Gastrocnemius medialis (tissue), 4 donors: ENCODE measurements at regions not wholly inside any gene's neighbourhood (a gene's known extent, or its start where the extent isn't known, plus 50 kb on each side); places are given as distances from the start of the nearest gene placed in this dataset.
"Not testable (repeated sequence)": the region's sequence is repeated elsewhere in the genome, so short reads cannot be mapped to it uniquely, and the experiment has no call there.

Experiments
- ATAC-seq, 2 donors: fragments of 150-250 bp; one replicate each; pipeline ENCODE4 v1.9.1; 2016
- DNase-seq, 2 donors: peaks; one replicate each; pipeline ENCODE4 v3.0.0-alpha.2; 2019
- H3K27ac ChIP-seq, 4 donors: fragments of 200-600 bp; sonication (generic); 1 replicate in 1 of 4; 2 replicates in 3 of 4; pipeline ENCODE4 v1.5.1; 2016 to 2018; ENCODE audit warnings: mild to moderate bottlenecking in 2 of 4, moderate library complexity in 1 of 4
- H3K27me3 ChIP-seq, 3 donors: fragments of 200-600 bp; sonication (generic) in 2 of 3; 1 replicate in 1 of 3; 2 replicates in 2 of 3; pipeline versions ENCODE4 v1.5.1 to v1.6.0; 2016 to 2019; ENCODE audit warnings: mild to moderate bottlenecking in 1 of 3, moderate library complexity in 1 of 3
- H3K36me3 ChIP-seq, 2 donors: fragments of 200-600 bp; sonication (generic) in 1 of 2; one replicate each; pipeline ENCODE4 v1.5.1; 2017 to 2018
- H3K4me1 ChIP-seq, 2 donors: fragments of 200-600 bp; sonication (generic) in 1 of 2; one replicate each; pipeline ENCODE4 v1.5.1; 2016 to 2017; ENCODE audit warnings: mild to moderate bottlenecking in 2 of 2
- H3K4me3 ChIP-seq, 4 donors: fragments of 200-600 bp; sonication (generic) in 3 of 4; 1 replicate in 1 of 4; 2 replicates in 3 of 4; pipeline ENCODE4 v1.5.1; 2016 to 2019; ENCODE audit warnings: mild to moderate bottlenecking in 2 of 4
- H3K9me3 ChIP-seq, 3 donors: fragments of 200-600 bp; sonication (generic) in 2 of 3; 1 replicate in 1 of 3; 2 replicates in 2 of 3; pipeline ENCODE4 v1.5.1; 2016 to 2019
- CTCF ChIP-seq, 5 experiments: fragments of 450-650 bp in 3 of 5; fragments of 200-600 bp in 2 of 5; sonication (generic) in 2 of 5; IDR thresholded peaks in 4 of 5; conservative IDR thresholded peaks in 1 of 5; 1 replicate in 4 of 5; 2 replicates in 1 of 5; pipeline ENCODE4 v1.5.1; 2016 to 2019; ENCODE audit warnings: antibody characterized with exemption in 5 of 5, mild to moderate bottlenecking in 3 of 5, moderate library complexity in 3 of 5
- POLR2A ChIP-seq, 2 donors: fragments of 450-650 bp; IDR thresholded peaks; one replicate each; pipeline ENCODE4 v1.6.1; 2017; ENCODE audit warnings: antibody characterized with exemption in 2 of 2, mild to moderate bottlenecking in 2 of 2, moderate library complexity in 2 of 2
- in situ Hi-C, 4 donors: fragments of 200-750 bp; cut with MboI; loops; one replicate each; pipeline versions ENCODE4 v1.15.0 to v1.8.0; 2017; ENCODE audit warnings: low sequenced_read_pairs in 4 of 4
- intact Hi-C: fragments of 100-400 bp; cut with DNase I; formaldehyde crosslinking; loops from one replicate; pipeline ENCODE4 v1.15.1; 2023; ENCODE audit warnings: low total_unique reads

GRCh38 chr3:26307192-26307591 is 315.4 kb upstream of the LRRC3B start:
- ATAC-seq, result no peak
- no peaks in the 10 kb centered on the region for H3K27me3 ChIP-seq
- in situ Hi-C loops (no loop called here), intact Hi-C loops (no loop called here)
- H3K4me1 ChIP-seq, result no peaks in the 10 kb centered on the region
- DNase-seq, result no peak
- no peak overlapping the region for H3K27ac ChIP-seq
- H3K9me3 ChIP-seq, result no peaks in the 10 kb centered on the region
- no peak for TF ChIP-seq CTCF (IDR thresholded peaks at IDR 0.05 in 4 of 5, conservative IDR thresholded peaks at IDR 0.05 in 1 of 5)
- H3K36me3 ChIP-seq, result no peaks in the 10 kb centered on the region
- no peak overlapping the region for H3K4me3 ChIP-seq

GRCh38 chr3:26307787-26308186 is 314.8 kb upstream of the LRRC3B start:
- Histone ChIP-seq H3K36me3 (no peaks in the 10 kb centered on the region), H3K9me3 (no peaks in the 10 kb centered on the region), H3K4me3 (no peak overlapping the region), H3K4me1 (no peaks in the 10 kb centered on the region), H3K27ac (no peak overlapping the region), H3K27me3 (no peaks in the 10 kb centered on the region)
- intact Hi-C loops (no loop called here), in situ Hi-C loops (no loop called here)
- TF ChIP-seq POLR2A (IDR thresholded peaks at IDR 0.05) (no peak), CTCF (IDR thresholded peaks at IDR 0.05 in 4 of 5, conservative IDR thresholded peaks at IDR 0.05 in 1 of 5) (no peak)
- DNase-seq (no peak), ATAC-seq (no peak)

- Histone ChIP-seq H3K36me3 (no peaks in the 10 kb centered on the region), H3K27me3 (no peaks in the 10 kb centered on the region), H3K27ac (no peak overlapping the region), H3K4me1 (no peaks in the 10 kb centered on the region), H3K4me3 (no peak overlapping the region), H3K9me3 (no peaks in the 10 kb centered on the region)
- ATAC-seq (no peak), DNase-seq (no peak)
- intact Hi-C loops (no loop called here), in situ Hi-C loops (no loop called here)
- TF ChIP-seq CTCF (IDR thresholded peaks at IDR 0.05 in 4 of 5, conservative IDR thresholded peaks at IDR 0.05 in 1 of 5) (no peak), POLR2A (IDR thresholded peaks at IDR 0.05) (no peak)
These were observed 314.1 kb upstream of the LRRC3B start for GRCh38 chr3:26308454-26308853.

GRCh38 chr3:26309536-26309935 is 313.0 kb upstream of the LRRC3B start:
- H3K27ac ChIP-seq, H3K4me3 ChIP-seq, in situ Hi-C loops, H3K9me3 ChIP-seq, intact Hi-C loops, H3K36me3 ChIP-seq, H3K27me3 ChIP-seq, DNase-seq, H3K4me1 ChIP-seq, ATAC-seq: not testable (repeated sequence)

- DNase-seq (no peak), ATAC-seq (no peak)
- in situ Hi-C loops (no loop called here), intact Hi-C loops (no loop called here)
- TF ChIP-seq POLR2A (IDR thresholded peaks at IDR 0.05), result no peak
- TF ChIP-seq CTCF (IDR thresholded peaks at IDR 0.05 in 4 of 5, conservative IDR thresholded peaks at IDR 0.05 in 1 of 5), result no peak
- no peaks in the 10 kb centered on the region for H3K9me3 ChIP-seq
- H3K36me3 ChIP-seq, result no peaks in the 10 kb centered on the region
- no peak overlapping the region for H3K4me3 ChIP-seq
- H3K27me3 ChIP-seq, result no peaks in the 10 kb centered on the region
- no peak overlapping the region for H3K27ac ChIP-seq
- H3K4me1 ChIP-seq, result no peaks in the 10 kb centered on the region
These were observed 309.8 kb upstream of the LRRC3B start for GRCh38 chr3:26312816-26313215.
